HCT116 (cell line): ENCODE measurements at regions not wholly inside any gene's neighbourhood (a gene's known extent, or its start where the extent isn't known, plus 50 kb on each side); places are given as distances from the start of the nearest gene placed in this dataset.

Experiments
- ATAC-seq: fragments of 200-7000 bp; cut with Tn5 transposase; 2 replicates; pipeline ENCODE4 v1.9.1; 2020; ENCODE audit warnings: mild to moderate bottlenecking, moderate library complexity
- BruUV-seq: library from RNA; stranded (reverse); fragments of 400-500 nt; replicated peaks from 2 replicates; lab custom pipeline; 2021; lab: Mats Ljungman, UMichigan
- CTCF ChIA-PET: fragments of 300-600 bp; sonication (Branson Sonifier 250); formaldehyde crosslinking; loops from one replicate; lab custom pipeline; 2021; ENCODE audit warnings: antibody characterized with exemption; lab: Charles Lee
- POLR2A ChIA-PET: fragments of 300-600, 350-600 bp; sonication (Branson Sonifier 250); formaldehyde crosslinking; loops from one replicate; lab custom pipeline; 2021; ENCODE audit warnings: antibody characterized with exemption; lab: Charles Lee
- RAD21 ChIA-PET, 2 experiments: fragments of 300-600 bp; sonication (Branson Sonifier 250); formaldehyde crosslinking; loops; one replicate each; lab custom pipeline; 2023; ENCODE audit warnings: low total read pairs in 2 of 2; ENCODE audit not compliant: uncharacterized antibody in 2 of 2, unreplicated experiment in 2 of 2, low non-redundant PET in 1 of 2; lab: Charles Lee
- DNase-seq: peaks from one replicate; pipeline ENCODE4 v3.0.0-alpha.2; 2010; ENCODE audit warnings: low read depth, low spot score
- H2AFZ ChIP-seq: fragments of 200-600 bp; shearing (Covaris generic), sonication (generic); 2 replicates; pipeline ENCODE4 v1.6.1; 2017; ENCODE audit warnings: low read depth, mixed run types, mixed read lengths, antibody characterized with exemption, low read length; ENCODE audit not compliant: poor library complexity, severe bottlenecking
- H3K27ac ChIP-seq: 2 replicates; pipeline ENCODE4 v1.5.1; 2012; ENCODE audit warnings: low read depth, low read length
- H3K27me3 ChIP-seq: fragments of 200-600 bp; sonication (generic); 2 replicates; pipeline ENCODE4 v1.6.1; 2016; ENCODE audit warnings: mixed run types, low read length, mixed read lengths; ENCODE audit not compliant: insufficient read depth
- H3K36me3 ChIP-seq, 2 experiments: fragments of 200-500 bp in 1 of 2; fragments of 200-600 bp in 1 of 2; sonication (Bioruptor generic) in 1 of 2; sonication (generic) in 1 of 2; 2 replicates each; pipeline versions ENCODE4 v1.5.1 to v1.6.1; 2014 to 2016; ENCODE audit warnings: low read length in 2 of 2, inconsistent platforms in 1 of 2, mixed read lengths in 1 of 2, mixed run types in 1 of 2; ENCODE audit not compliant: insufficient read depth in 2 of 2, control insufficient read depth in 1 of 2
- H3K4me1 ChIP-seq, 2 experiments: fragments of 200-600 bp in 1 of 2; sonication (generic) in 1 of 2; 2 replicates each; pipeline versions ENCODE4 v1.5.1 to v1.6.1; 2012 to 2017; ENCODE audit warnings: low read length in 2 of 2, inconsistent platforms in 1 of 2, mild to moderate bottlenecking in 1 of 2, mixed read lengths in 1 of 2, mixed run types in 1 of 2, moderate library complexity in 1 of 2; ENCODE audit not compliant: insufficient read depth in 2 of 2, control insufficient read depth in 1 of 2
- H3K4me2 ChIP-seq: fragments of 200-600 bp; sonication (generic); 2 replicates; pipeline ENCODE4 v1.6.1; 2017; ENCODE audit warnings: mixed run types, low read length, mixed read lengths
- H3K4me3 ChIP-seq, 2 experiments: fragments of 200-600 bp in 1 of 2; sonication (generic) in 1 of 2; replicated peaks in 1 of 2; 2 replicates each; pipeline ENCODE4 v1.5.1; 2011 to 2016; ENCODE audit warnings: low read length in 2 of 2, control low read depth in 1 of 2, low read depth in 1 of 2, mild to moderate bottlenecking in 1 of 2, mixed read lengths in 1 of 2, mixed run types in 1 of 2
- H3K79me2 ChIP-seq: fragments of 200-600 bp; sonication (generic); 2 replicates; pipeline ENCODE4 v1.6.1; 2017; ENCODE audit warnings: mild to moderate bottlenecking, mixed run types, low read length, moderate library complexity, mixed read lengths; ENCODE audit not compliant: insufficient read depth
- H3K9ac ChIP-seq: fragments of 200-600 bp; sonication (generic); 2 replicates; pipeline ENCODE4 v1.6.1; 2016; ENCODE audit warnings: low read length, mixed read lengths
- H3K9me2 ChIP-seq: fragments of 200-600 bp; sonication (generic), shearing (Covaris generic); 2 replicates; pipeline ENCODE4 v1.6.1; 2017; ENCODE audit warnings: mixed run types, mild to moderate bottlenecking, moderate library complexity; ENCODE audit not compliant: insufficient read depth
- H3K9me3 ChIP-seq, 2 experiments: fragments of 200-500 bp in 1 of 2; fragments of 200-600 bp in 1 of 2; sonication (Bioruptor generic) in 1 of 2; sonication (generic) in 1 of 2; 2 replicates each; pipeline ENCODE4 v1.6.1; 2014 to 2017; ENCODE audit warnings: low read length in 2 of 2, mixed read lengths in 2 of 2, inconsistent platforms in 1 of 2, low read depth in 1 of 2, mild to moderate bottlenecking in 1 of 2, mixed run types in 1 of 2, moderate library complexity in 1 of 2; ENCODE audit not compliant: control insufficient read depth in 1 of 2, insufficient read depth in 1 of 2
- H4K20me1 ChIP-seq: fragments of 200-600 bp; sonication (generic), shearing (Covaris generic); 2 replicates; pipeline ENCODE4 v1.6.1; 2017; ENCODE audit warnings: mixed run types, mild to moderate bottlenecking, moderate library complexity; ENCODE audit not compliant: insufficient read depth
- CEBPB ChIP-seq: IDR thresholded peaks from 2 replicates; pipeline ENCODE4 v1.6.1; 2012; ENCODE audit warnings: low read depth
- EGR1 ChIP-seq: IDR thresholded peaks from 2 replicates; pipeline ENCODE4 v1.6.1; 2012; ENCODE audit warnings: low read depth
- ELF1 ChIP-seq: IDR thresholded peaks from 2 replicates; pipeline ENCODE4 v1.6.1; 2012; ENCODE audit warnings: low read depth, borderline replicate concordance
- EZH2 ChIP-seq: fragments of 200-600 bp; sonication (generic); IDR thresholded peaks from 2 replicates; pipeline ENCODE4 v1.6.1; 2017; ENCODE audit warnings: antibody characterized with exemption, mixed run types
- FOSL1 ChIP-seq: IDR thresholded peaks from 2 replicates; pipeline ENCODE4 v1.6.1; 2012; ENCODE audit warnings: low read depth
- JUND ChIP-seq: IDR thresholded peaks from 2 replicates; pipeline ENCODE4 v1.6.1; 2012
- POLR2A ChIP-seq: IDR thresholded peaks from 2 replicates; pipeline ENCODE4 v1.7.0; 2011; ENCODE audit warnings: borderline replicate concordance; ENCODE audit not compliant: insufficient read depth, insufficient read length; ENCODE audit errors: extremely low read depth
- POLR2AphosphoS5 ChIP-seq: IDR thresholded peaks from 2 replicates; pipeline ENCODE4 v1.6.1; 2011; ENCODE audit warnings: mild to moderate bottlenecking, low read depth, low read length, moderate library complexity
- REST ChIP-seq: IDR thresholded peaks from 2 replicates; pipeline ENCODE4 v1.6.1; 2012; ENCODE audit warnings: low read depth
- SP1 ChIP-seq: IDR thresholded peaks from 2 replicates; pipeline ENCODE4 v1.6.1; 2012; ENCODE audit warnings: low read depth
- SRF ChIP-seq: IDR thresholded peaks from 2 replicates; pipeline ENCODE4 v1.6.1; 2012; ENCODE audit warnings: low read depth
- TCF7L2 ChIP-seq: IDR thresholded peaks from 2 replicates; pipeline ENCODE4 v1.7.0; 2011; ENCODE audit warnings: borderline replicate concordance, inconsistent platforms; ENCODE audit not compliant: insufficient read depth, insufficient read length; ENCODE audit errors: extremely low read depth
- YY1 ChIP-seq: IDR thresholded peaks from 2 replicates; pipeline ENCODE4 v1.6.1; 2011; ENCODE audit warnings: low read length, low read depth, moderate library complexity, mild to moderate bottlenecking; ENCODE audit not compliant: insufficient replicate concordance; ENCODE audit errors: extremely low read depth
- ZBTB33 ChIP-seq: IDR thresholded peaks from 2 replicates; pipeline ENCODE4 v1.6.1; 2011; ENCODE audit warnings: mild to moderate bottlenecking, low read length, moderate library complexity; ENCODE audit not compliant: insufficient replicate concordance; ENCODE audit errors: extremely low read depth
- ZFX ChIP-seq: fragments of 450-650 bp; IDR thresholded peaks from 2 replicates; pipeline ENCODE4 v1.6.1; 2017
- ZNF274 ChIP-seq: fragments of 200-500 bp; sonication (Bioruptor generic); IDR thresholded peaks from 2 replicates; pipeline ENCODE4 v1.6.1; 2014; ENCODE audit warnings: mild to moderate bottlenecking, low read depth, low read length, inconsistent platforms
- intact Hi-C: fragments of 100-400 bp; cut with micrococcal nuclease; formaldehyde crosslinking; loops from 2 replicates; pipeline ENCODE4 v1.10.0; 2022
- TF ChIP-seq, protein P1 (sequence below): IDR thresholded peaks from 2 replicates; pipeline ENCODE4 v1.6.1; 2012
- TF ChIP-seq, protein P2 (sequence below), 3 experiments: fragments of 200-600 bp in 1 of 3; sonication (generic) in 1 of 3; IDR thresholded peaks in 2 of 3; conservative IDR thresholded peaks in 1 of 3; 2 replicates each; pipeline ENCODE4 v1.5.1; 2012 to 2017; ENCODE audit warnings: low read depth in 2 of 3, low read length in 2 of 3, antibody characterized with exemption in 1 of 3, borderline replicate concordance in 1 of 3, control low read depth in 1 of 3, mild to moderate bottlenecking in 1 of 3, mixed read lengths in 1 of 3, mixed run types in 1 of 3, moderate library complexity in 1 of 3; ENCODE audit not compliant: insufficient read depth in 1 of 3
- TF ChIP-seq, protein P3 (sequence below): IDR thresholded peaks from 2 replicates; pipeline ENCODE4 v1.6.1; 2012

DNA sequence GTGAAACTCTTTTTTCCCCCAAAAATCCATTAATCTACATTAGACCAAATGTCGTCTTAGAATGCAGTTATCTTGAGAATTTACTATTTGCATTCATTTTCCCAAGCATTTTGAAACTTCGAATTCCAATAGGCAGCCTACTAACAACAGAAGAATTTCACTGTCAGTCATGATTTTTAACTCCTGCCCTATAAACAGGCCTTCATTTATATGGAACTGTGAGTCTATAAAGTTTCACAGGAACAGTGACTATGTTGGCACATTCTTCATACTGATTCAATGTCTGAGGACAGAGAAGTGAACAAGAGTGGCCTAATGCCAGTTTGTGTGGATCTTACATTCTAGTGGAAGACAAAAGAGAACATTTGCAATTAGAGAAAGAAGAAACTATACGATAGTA is 198.0 kb downstream of the PCDH17 start:
- RAD21 ChIA-PET = no interaction called here
- ATAC-seq (no peak), DNase-seq (no peak)
- TF ChIP-seq FOSL1 = no peak
- TF ChIP-seq YY1 = no peak
- TF ChIP-seq ZFX = no peak
- TF ChIP-seq ZNF274 = no peak
- TF ChIP-seq ZBTB33 = no peak
- no peak for TF ChIP-seq EZH2
- TF ChIP-seq, protein P1, sequence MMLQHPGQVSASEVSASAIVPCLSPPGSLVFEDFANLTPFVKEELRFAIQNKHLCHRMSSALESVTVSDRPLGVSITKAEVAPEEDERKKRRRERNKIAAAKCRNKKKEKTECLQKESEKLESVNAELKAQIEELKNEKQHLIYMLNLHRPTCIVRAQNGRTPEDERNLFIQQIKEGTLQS = no peak
- TF ChIP-seq JUND = no peak
- TF ChIP-seq ELF1 = no peak
- TF ChIP-seq, protein P2, sequence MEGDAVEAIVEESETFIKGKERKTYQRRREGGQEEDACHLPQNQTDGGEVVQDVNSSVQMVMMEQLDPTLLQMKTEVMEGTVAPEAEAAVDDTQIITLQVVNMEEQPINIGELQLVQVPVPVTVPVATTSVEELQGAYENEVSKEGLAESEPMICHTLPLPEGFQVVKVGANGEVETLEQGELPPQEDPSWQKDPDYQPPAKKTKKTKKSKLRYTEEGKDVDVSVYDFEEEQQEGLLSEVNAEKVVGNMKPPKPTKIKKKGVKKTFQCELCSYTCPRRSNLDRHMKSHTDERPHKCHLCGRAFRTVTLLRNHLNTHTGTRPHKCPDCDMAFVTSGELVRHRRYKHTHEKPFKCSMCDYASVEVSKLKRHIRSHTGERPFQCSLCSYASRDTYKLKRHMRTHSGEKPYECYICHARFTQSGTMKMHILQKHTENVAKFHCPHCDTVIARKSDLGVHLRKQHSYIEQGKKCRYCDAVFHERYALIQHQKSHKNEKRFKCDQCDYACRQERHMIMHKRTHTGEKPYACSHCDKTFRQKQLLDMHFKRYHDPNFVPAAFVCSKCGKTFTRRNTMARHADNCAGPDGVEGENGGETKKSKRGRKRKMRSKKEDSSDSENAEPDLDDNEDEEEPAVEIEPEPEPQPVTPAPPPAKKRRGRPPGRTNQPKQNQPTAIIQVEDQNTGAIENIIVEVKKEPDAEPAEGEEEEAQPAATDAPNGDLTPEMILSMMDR (IDR thresholded peaks at IDR 0.05 in 2 of 3, conservative IDR thresholded peaks at IDR 0.05 in 1 of 3; ENCODE audit: borderline replicate concordance in 1 of 3, insufficient read depth in 1 of 3, low read depth in 2 of 3, low read length in 2 of 3) = no peak
- TF ChIP-seq CEBPB = no peak
- TF ChIP-seq, protein P3, sequence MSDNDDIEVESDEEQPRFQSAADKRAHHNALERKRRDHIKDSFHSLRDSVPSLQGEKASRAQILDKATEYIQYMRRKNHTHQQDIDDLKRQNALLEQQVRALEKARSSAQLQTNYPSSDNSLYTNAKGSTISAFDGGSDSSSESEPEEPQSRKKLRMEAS = no peak
- TF ChIP-seq POLR2A = no peak
- no peak for TF ChIP-seq REST
- no peak for TF ChIP-seq SRF
- TF ChIP-seq SP1 = no peak
- TF ChIP-seq EGR1 = no peak
- no peak for TF ChIP-seq TCF7L2
- no peak for TF ChIP-seq POLR2AphosphoS5
- Histone ChIP-seq H3K27me3 (no peaks in the 10 kb centered on the region), H2AFZ (no peak overlapping the region), H3K9me3 (peaks cover 6 to 15% of the 10 kb centered on the region in 2 experiments; a peak in 2 of 4 replicates), H3K4me3 (no peak overlapping the region), H3K36me3 (no peaks in the 10 kb centered on the region), H3K9me2 (no peaks in the 10 kb centered on the region), H3K79me2 (no peaks in the 10 kb centered on the region), H3K27ac (no peak overlapping the region), H3K4me1 (no peaks in the 10 kb centered on the region), H3K4me2 (no peak overlapping the region), H3K9ac (no peak overlapping the region), H4K20me1 (no peaks in the 10 kb centered on the region)
- no TSS peak for BruUV-seq
- CTCF ChIA-PET = no interaction called here
- POLR2A ChIA-PET = no interaction called here
- intact Hi-C loops = no loop called here
